NCI-H128 (cell line): ENCODE measurements at regions not wholly inside any gene's neighbourhood (a gene's known extent, or its start where the extent isn't known, plus 50 kb on each side); places are given as distances from the start of the nearest gene placed in this dataset.

Source experiments
- DNase-seq: peaks from one replicate; lab custom pipeline; 2025; ENCODE audit not compliant: unreplicated experiment; lab: John Stamatoyannopoulos, UW

- DNase-seq, result no peak
Measured at GRCh38 chr7:131236318-131236672, 91.4 kb upstream of the MKLN1 start.

GRCh38 chr7:131238347-131238931 is 89.2 kb upstream of the MKLN1 start:
- DNase-seq, result no peak

DNA sequence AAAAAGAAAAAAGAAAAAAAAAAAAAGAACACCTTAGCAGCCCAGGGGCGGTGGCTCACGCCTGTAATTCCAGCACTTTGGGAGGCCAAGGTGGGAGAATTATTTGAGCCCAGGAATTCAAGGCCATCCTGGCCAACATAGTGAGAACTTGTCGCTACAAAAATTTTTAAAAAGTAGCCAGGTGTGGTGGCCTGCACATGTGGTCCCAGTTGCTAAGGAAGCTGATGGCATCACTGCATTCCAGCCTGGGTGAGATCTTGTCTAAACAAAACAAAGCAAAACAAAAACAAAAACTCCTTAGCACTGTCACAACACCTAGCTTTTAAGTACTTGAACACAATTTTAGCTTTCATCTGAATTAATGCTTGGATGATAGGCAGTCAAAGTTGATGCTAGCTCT is 86.3 kb upstream of the MKLN1 start:
- DNase-seq, result no peak

DNA sequence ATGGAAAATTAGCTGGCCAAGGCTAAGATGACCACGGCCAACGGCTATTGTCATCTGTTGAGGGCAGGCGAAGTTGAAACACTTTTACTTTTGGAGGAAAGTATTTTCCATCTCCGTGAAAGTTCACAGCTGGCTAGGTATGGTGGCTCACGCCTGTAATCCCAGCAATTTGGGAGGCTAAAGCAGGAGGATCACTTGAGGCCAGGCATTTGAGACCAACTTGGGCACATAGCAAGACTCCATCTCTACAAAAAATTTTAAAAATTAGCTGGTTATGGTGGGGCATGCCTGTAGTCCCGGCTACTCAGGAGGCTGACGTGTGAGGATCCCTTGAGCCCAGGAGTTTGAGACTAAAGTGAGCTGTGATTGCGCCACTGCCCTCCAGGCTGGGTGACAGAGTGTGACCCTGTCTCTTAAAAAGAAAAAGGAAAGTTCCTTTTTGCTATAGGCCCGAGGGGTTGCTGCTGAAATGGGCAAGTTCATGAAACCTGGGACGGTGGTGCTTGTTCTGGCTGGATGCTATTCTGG is 85.5 kb upstream of the MKLN1 start:
- DNase-seq, result no peak

- no peak for DNase-seq
Measured at GRCh38 chr7:131244259-131244852, 83.3 kb upstream of the MKLN1 start.

DNA sequence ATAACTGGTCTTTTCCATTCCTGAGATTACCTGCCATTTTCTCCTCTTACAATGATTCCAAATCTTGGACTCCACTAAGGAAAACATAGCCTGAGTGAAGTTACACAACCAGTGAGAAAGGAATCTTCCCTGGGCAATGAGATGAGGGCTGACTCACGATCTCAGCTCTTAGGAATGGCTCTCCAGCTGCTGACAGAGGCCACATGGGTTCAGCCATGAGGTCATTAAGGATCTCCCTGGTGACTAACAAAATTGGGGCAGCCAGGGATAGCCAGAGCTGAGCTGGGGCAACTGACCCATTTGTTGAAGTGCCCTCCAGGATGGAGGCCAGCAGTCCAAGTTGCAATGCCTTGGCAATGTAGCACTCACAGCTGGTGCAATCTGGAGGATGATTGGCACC is 78.7 kb upstream of the MKLN1 start:
- no peak for DNase-seq

GRCh38 chr7:131249483-131249882 is 78.2 kb upstream of the MKLN1 start:
- no peak for DNase-seq

GRCh38 chr7:131250331-131250730 is 77.3 kb upstream of the MKLN1 start:
- DNase-seq, result no peak

GRCh38 chr7:131251371-131251770 is 76.3 kb upstream of the MKLN1 start:
- DNase-seq, result no peak

DNA sequence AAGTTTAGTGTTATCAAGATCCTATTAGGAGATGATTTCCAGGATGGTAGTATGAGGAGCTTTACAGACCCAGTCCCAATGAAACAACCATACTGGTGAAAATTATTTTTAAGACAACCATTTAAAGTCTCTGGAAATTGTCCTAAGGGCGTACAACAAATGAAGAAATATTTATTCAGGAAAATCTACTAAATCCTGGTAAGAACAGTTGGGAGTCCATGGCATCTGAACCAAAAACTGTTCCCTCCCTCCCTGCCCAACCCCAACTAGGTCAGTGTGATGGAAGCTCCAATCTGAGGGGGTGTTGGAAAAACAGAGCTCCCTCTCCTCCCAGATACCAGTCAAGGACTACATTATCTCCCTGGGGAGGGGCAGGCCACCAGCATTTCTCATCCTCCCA is 74.7 kb upstream of the MKLN1 start:
- no peak for DNase-seq

GRCh38 chr7:131254211-131254610 is 73.5 kb upstream of the MKLN1 start:
- no peak for DNase-seq

DNA sequence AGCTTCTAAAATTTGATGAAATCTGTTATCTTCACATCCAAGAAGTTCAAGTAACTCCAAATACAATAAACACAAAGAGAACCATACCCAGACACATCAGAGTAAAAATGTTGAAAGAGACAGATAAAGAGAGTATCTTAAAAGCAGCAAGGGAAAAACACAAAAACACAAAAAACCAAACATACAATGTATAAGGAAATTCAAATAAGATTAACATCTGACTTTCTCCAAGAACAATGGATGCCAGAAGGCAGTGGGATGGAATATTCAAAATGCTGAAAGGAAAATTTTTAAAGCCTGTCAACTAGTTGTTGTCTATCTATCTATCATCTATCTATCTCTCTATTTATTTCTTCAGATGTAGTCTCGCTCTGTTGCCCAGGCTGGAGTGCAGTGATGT is 72.4 kb upstream of the MKLN1 start:
- DNase-seq, result no peak

- DNase-seq, result no peak
Measured at GRCh38 chr7:131261476-131261994, 66.1 kb upstream of the MKLN1 start.

GRCh38 chr7:131265227-131265626 is 62.4 kb upstream of the MKLN1 start:
- DNase-seq, result no peak

GRCh38 chr7:131267631-131268030 is 60.0 kb upstream of the MKLN1 start:
- no peak for DNase-seq

DNA sequence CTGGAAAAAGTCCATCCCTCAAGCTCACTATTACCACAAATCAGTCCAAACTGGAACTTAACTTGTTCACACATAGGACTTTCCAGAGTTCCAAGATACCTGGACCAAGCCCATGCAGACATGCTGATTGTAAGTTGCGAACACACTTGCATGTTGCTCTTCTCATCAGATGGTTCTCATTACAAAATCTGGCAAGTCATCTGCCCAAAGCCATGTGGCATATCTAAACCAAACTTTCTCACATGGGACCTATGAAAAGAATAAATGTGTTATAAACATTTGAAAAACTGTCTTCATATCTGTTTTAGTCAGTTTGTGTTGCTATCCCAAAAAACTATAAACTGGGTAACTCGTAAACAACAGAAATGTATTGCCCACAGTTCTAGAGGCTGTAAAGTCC is 58.8 kb upstream of the MKLN1 start:
- no peak for DNase-seq

DNA sequence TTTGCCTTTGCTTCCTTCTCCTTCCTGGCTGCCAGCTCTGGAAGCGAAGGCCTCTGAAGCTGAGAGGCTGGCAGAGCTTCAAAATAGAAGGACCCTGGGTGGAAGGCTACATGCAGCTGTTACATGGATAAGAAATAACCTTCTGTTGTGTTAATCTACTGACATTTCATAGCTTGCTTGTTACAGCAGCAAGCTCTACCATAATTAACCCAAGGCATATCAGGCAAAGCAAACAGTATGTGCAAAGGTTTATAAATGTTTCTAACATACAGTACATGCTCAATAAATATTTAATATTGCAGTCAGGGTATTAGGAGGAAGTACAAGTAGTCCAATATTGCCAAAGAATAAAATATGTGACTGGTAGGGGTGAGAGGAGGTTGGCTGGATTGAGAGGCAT is 55.6 kb upstream of the MKLN1 start:
- DNase-seq, result no peak

DNA sequence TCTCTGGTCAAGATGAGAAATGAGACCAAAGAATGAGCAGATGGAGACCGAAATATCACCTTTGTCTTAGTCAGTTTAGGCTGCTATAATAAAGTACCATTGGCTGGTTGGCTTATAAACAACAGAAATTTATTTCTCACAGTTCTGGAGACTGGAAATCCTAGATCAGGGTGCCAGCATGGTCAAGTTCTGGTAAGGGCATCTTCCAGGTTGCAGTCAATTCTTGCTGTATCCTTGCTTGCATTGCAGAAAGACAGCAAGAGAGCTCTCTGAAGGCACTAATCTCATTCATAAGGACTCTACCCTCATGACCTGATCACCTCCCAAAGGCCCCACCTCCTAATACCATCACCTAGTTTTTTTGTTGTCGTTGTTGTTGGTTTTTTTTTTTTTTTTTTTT is 52.7 kb upstream of the MKLN1 start:
- DNase-seq, result no peak

DNA sequence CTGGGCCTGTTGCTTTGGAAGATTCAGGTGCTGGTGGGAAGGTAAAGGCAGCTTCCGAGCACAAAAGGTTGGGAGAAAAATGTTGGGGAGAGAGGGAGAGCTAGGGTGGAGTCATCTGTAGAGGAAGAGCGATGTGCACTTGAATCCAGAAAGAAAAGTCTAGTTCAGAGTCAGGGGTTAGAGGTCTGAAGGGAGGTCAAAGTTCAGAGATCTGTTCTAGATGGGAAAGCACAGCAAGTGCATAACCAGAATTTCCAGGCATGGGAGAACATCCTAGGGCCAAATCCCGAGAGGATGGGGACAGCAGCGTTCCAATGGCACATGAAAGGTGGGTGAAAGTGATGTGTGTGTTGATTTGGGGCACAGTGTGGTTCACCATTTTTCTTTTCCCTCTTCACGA is 51.5 kb upstream of the MKLN1 start:
- no peak for DNase-seq

- no peak for DNase-seq
Measured at GRCh38 chr7:131276748-131277147, 50.9 kb upstream of the MKLN1 start.
